GM20431 (cell line): ENCODE measurements at regions not wholly inside any gene's neighbourhood (a gene's known extent, or its start where the extent isn't known, plus 50 kb on each side); places are given as distances from the start of the nearest gene placed in this dataset.

ENCODE experiments used
- in situ Hi-C: fragments of 300-500 bp; cut with MseI, MboI; formaldehyde crosslinking; loops from one replicate; pipeline ENCODE4 v1.15.0; 2020; ENCODE audit warnings: low sequenced_read_pairs; ENCODE audit not compliant: unreplicated experiment

GRCh38 chr11:119525180-119525866 lies 102.4 kb upstream of the THY1 start:
- in situ Hi-C loops, result no loop called here

DNA sequence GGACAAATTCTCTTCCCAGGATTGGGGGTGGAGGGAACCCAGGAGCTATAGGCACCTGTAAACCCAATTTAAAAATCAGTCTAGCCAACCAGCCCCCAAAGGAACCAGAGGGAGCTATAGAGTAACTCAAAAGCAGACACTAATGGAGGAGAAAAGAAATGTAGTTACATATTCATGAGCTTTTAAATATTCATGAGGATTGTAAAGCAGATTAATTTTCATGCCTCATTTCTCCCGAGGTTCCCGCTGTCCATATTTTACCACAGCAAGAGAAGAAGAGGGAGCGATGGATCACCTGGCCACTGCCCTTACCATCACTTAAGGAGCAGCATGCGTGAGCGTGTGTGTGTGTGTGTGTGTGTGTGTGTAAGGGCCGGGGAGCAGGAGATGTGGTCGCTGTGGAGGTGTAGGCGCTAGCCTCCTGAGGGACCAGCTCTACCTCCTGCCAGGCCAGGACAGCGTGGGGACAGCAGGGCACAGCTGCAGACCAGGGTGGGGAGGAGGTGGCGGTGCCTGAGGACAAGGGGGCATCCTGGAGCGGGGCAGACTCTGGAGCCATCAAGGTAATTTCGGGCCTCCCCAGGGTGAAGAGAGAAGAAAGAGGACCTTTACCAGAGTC lies 100.7 kb upstream of the THY1 start:
- in situ Hi-C loops, result no loop called here

- in situ Hi-C loops, result no loop called here
Observed at GRCh38 chr11:119522609-119523008, 99.6 kb upstream of the THY1 start.

DNA sequence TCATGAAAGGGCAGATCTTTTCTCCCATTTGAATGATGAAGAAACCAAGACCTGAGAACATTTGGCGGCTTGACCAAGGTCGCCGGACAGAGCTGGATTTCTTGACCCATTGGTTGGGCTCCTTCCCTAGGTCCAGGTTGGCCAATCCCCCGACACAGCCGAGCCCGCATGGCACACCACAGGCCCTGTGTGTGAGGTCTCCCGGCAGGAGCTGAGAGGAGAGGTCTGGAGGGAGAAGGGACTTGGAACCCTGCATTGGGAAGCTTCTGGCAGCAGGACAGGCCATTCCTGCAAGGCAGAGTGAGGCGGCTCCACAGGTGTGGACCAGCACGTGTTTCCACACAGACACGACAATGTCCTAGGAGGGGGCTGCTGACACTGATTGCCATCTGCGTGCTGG lies 98.6 kb upstream of the THY1 start:
- in situ Hi-C loops, result no loop called here

DNA sequence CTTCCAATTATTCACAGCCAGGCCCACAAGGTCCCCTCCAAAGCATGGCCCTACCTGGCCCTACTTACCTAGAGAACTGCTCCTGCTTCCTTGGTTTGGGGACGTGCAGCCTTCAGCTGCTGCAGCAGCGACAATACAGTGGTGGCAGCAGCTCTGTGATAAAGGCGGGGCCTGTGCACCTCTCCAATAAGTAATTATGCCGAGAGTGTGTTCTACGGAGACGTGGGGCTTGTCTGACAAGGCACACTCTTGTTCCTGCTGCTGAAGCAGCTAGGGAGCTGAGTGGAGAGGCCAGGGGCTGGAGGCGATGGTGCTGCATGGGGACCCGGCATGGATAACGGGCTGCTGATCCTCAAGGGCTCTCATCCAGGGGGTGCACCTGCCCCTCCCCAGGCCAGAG lies 98.0 kb upstream of the THY1 start:
- in situ Hi-C loops, result no loop called here

DNA sequence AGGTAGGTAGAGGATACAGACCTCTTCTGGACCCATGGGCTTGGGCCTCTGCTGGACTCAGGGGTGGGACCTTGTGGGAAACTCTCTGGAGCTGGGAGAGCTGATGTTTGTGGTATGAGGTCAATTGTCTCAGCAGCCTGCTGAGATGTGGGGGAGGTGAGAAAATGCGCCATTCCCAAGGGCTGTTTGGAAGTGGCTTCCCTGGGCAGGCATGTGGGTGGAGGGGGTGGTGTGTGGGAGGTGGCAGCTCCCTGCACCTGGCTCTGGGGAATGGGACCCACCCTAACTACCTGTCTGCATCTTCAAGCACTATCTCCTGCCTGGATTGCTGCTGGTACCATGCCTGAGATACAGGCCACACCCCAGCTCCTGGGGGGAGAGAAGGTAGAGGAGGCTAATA lies 97.4 kb upstream of the THY1 start:
- in situ Hi-C loops, result no loop called here

DNA sequence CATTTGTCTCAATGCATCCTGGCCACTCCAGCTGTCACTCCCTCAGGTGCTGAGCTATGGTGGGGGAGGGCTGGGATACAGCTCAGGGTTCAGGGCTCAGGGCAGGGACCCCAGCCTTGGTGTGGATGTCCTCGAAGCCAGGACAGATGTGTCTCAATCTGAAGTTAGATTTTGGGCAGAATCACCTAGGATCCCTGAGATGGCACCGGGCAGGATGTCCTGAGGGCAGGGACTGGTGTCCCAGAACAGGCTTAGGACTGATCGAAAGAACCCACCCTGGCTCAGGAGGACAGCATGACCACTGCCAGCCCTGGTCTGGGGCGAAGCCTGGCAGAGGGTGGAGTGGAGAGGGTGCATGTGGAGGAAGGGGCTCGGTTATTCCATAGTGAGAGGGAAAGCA lies 96.8 kb upstream of the THY1 start:
- in situ Hi-C loops, result no loop called here

DNA sequence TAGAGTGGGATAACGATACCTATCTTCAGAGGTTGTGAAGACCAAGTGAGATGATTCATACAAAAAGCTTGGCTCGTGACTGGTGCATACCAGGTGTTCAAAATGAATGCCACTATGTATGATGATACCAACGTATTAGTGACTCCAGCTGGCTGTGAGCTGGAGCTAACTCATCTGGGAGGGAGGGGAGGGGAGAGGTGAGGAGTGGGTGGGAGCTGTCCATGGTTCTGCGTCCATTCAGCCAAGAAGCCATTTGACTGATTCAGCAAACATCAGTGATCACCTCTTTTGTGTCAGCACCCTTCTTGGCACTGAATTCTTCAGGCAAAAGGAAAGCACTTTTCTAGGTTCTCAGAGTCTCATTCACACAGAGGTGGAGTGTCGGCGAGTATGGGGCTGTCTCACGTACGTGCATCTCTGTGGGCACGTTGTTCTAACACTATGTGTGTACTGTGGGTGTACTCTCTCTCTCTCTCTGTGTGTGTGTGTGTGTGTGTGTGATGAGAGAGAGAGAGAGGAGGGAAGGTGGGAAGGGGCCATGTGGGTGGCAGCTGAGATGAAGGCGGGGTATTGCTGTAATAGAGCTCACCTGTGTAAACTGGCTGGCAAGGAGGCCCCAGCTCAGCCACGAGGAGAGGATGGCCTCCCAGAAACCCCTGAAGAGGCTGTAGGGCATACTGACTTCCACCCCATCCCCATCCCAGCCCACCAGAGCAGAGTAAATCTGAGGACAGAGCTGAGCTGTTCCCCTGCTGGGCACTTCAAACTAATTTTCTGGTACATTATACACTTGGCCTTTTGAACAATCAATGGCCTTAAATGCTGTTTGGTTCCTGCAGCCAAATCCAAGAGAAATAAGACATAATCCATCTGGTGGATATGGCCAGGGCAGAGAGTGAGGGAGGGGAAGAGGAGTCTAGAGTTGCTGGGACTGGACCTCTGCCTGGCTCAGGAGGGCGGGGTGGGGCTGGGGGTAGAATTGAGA lies 96.1 kb upstream of the THY1 start:
- in situ Hi-C loops, result no loop called here

- in situ Hi-C loops, result no loop called here
Observed at GRCh38 chr11:119515771-119516400, 92.9 kb upstream of the THY1 start.

GRCh38 chr11:119513806-119514170 lies 90.8 kb upstream of the THY1 start:
- in situ Hi-C loops, result no loop called here

GRCh38 chr11:119513131-119513805 lies 90.3 kb upstream of the THY1 start:
- in situ Hi-C loops, result no loop called here

DNA sequence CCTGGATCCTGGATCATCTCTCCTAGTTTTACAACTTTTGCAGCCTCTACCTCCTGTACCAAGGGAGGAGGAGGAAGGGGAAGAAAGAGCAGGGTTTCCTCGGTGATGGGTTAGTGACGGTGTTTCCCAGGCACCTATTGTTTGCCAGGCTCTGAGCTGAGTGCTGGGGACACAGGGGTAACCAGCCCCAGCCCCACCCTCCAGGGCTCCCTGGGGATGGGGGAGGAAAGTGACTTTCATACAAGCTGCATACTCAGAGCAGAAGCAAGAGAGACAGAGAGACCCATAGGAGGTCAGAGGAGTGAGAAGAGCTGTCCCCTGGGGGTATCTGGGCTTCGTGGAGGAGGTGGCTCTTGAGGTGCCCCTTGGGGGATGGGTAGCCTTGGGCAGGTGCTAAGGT lies 89.4 kb upstream of the THY1 start:
- in situ Hi-C loops, result no loop called here

DNA sequence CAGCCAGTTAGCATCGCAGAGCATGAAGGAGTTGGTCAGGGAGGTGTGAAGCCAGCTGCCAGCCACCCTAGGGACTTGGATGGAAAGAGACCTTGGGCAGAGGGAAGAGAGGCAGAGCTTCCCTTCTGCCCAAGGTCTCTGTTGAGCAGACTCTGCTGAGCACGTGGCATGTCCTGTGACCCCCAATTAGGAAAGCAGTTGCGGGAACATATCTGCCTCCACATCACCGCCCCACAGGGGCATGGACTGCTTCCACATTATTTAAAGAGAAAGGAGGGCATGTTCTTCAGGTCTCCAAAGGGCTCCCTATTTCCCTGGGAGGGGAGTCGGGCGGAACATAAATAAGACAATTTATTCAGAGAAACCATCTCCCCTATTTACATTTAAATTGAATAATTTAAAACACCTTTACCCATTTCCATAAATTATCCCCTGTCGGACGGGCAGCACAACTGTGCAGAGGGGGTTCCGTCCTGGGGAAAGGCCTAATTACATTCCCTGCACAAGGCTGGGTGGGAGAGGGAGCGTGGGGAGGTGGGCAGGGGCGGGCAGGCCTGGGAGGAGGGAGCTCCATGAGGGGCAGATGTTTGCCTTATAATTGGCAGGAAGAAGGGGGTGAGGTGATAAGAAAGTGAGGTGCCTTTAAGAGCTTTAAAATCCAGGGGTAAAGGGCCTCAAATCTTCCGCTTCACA lies 88.8 kb upstream of the THY1 start:
- in situ Hi-C loops, result no loop called here

- in situ Hi-C loops, result no loop called here
Observed at GRCh38 chr11:119509969-119510401, 87.0 kb upstream of the THY1 start.

DNA sequence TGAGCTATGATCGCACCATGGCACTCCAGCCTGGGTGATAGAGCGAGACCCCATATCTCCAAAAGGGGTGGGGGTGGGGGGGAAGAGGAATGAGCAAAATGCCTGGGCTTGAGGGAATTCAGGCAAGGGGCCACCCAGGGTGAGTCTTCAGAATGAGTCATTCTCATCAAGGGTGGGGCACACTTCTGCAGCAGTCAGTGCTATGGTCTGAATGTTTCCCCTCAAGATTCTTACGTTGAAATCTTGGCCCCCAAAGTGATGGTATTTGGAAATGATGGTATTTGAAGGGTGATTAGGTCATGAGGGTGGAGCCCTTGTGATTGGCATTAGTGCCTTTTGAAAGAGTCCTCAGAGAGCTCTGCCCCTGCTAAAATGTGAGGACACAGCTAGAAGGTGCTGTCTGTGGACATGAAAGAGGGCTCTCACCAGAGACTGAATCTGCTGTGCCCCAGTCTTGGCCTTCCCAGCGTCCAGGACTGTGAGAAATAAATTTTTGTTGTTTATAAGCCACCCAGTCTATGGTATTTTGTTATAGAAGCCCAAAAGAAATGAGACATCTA lies 86.4 kb upstream of the THY1 start:
- in situ Hi-C loops, result no loop called here

- in situ Hi-C loops, result no loop called here
Observed at GRCh38 chr11:119506436-119506835, 83.5 kb upstream of the THY1 start.

DNA sequence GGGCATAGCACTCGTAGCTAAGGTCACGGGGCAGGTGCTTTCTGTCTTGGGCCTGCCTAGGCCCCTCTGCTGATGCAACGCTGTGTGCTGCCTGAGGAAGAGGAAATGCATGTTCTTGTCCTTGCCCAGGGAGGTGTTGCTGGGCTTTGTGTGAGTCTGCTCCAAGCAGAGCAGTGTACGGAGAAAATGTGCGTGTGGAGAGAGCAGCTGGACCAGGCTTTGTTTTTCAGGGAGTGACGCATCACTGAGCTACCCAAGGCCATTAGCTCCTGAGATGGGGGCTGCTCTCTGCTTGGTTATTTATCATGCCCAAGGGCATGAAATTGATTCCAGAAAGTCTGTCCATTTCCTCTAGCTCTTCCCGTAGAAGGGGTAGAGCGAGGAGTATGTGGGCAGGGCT lies 82.9 kb upstream of the THY1 start:
- in situ Hi-C loops, result no loop called here

DNA sequence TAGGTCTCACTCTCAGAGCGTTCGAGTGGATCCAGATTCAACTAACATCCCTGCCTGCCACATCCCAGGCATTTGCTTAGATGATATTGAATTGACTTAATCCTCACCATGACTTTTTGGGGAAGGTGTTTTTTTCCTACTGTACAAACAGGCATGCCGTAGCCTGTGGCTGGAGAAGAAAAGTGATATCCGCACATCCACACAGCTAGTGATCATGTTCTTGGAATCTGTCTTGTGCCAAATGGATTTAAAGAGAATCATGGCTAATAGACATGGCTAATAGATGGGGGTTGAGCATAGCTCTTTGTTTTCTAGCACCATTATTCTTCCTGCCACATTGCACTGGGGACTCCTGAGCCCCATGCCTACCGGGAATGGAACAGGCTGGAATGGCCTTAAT lies 82.1 kb upstream of the THY1 start:
- in situ Hi-C loops, result no loop called here

DNA sequence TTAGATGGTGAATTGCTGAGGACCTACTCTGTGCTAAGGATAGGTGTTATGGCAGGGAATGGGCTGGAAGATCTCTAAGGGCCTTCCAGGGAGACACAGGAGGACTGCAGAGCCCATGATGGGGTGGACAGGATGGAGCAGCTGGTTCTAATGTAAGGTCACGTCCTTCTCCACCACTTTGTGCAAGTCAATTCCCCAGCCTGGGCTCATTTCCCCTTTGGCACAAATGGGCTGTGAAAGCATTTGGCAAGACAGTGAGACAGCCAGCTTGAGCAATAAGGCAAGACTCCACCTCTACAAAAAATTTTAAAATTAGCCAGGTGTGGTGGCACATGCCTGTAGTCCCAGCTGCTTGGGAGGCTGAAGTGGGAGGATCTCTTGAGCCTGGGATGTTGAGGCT lies 81.4 kb upstream of the THY1 start:
- in situ Hi-C loops, result no loop called here
